ENCODE measurements at regions not wholly inside any gene's neighbourhood (a gene's known extent, or its start where the extent isn't known, plus 50 kb on each side); places are given as distances from the start of the nearest gene placed in this dataset.

GRCh38 chr10:130481936-130482335 is 345.7 kb downstream of the GLRX3 start:
- DNase-seq (ENCODE audit: low read depth in 2 of 3, low spot score in 2 of 3): no peak

GRCh38 chr10:130483691-130484467 is 347.7 kb downstream of the GLRX3 start:
- DNase-seq (ENCODE audit: low read depth in 2 of 3, low spot score in 2 of 3): no peak

- DNase-seq (ENCODE audit: low read depth in 2 of 3, low spot score in 2 of 3): no peak
These were observed 348.4 kb downstream of the GLRX3 start for GRCh38 chr10:130484468-130485180.

GRCh38 chr10:130485236-130485957 is 349.2 kb downstream of the GLRX3 start:
- no peak for DNase-seq (ENCODE audit: low read depth in 2 of 3, low spot score in 2 of 3)

GRCh38 chr10:130485958-130486895 is 350.0 kb downstream of the GLRX3 start:
- no peak for DNase-seq (ENCODE audit: low read depth in 2 of 3, low spot score in 2 of 3)

- no peak for DNase-seq (ENCODE audit: low read depth in 2 of 3, low spot score in 2 of 3)
These were observed 350.7 kb downstream of the GLRX3 start for GRCh38 chr10:130486906-130487305.

- no peak for DNase-seq (ENCODE audit: low read depth in 2 of 3, low spot score in 2 of 3)
These were observed 351.4 kb downstream of the GLRX3 start for GRCh38 chr10:130487566-130487965.

- DNase-seq (ENCODE audit: low read depth in 2 of 3, low spot score in 2 of 3): no peak
These were observed 353.7 kb downstream of the GLRX3 start for GRCh38 chr10:130489891-130490290.

- no peak for DNase-seq (ENCODE audit: low read depth in 2 of 3, low spot score in 2 of 3)
These were observed 355.0 kb downstream of the GLRX3 start for GRCh38 chr10:130491011-130491692.

GRCh38 chr10:130491693-130492050 is 355.5 kb downstream of the GLRX3 start:
- no peak for DNase-seq (ENCODE audit: low read depth in 2 of 3, low spot score in 2 of 3)

- no peak for DNase-seq (ENCODE audit: low read depth in 2 of 3, low spot score in 2 of 3)
These were observed 356.2 kb downstream of the GLRX3 start for GRCh38 chr10:130492266-130492934.

- no peak for DNase-seq (ENCODE audit: low read depth in 2 of 3, low spot score in 2 of 3)
These were observed 356.8 kb downstream of the GLRX3 start for GRCh38 chr10:130493021-130493420.

- DNase-seq (ENCODE audit: low read depth in 2 of 3, low spot score in 2 of 3): no peak
These were observed 357.4 kb downstream of the GLRX3 start for GRCh38 chr10:130493446-130494145.

- DNase-seq (ENCODE audit: low read depth in 2 of 3, low spot score in 2 of 3): no peak
These were observed 359.1 kb downstream of the GLRX3 start for GRCh38 chr10:130495116-130495862.

GRCh38 chr10:130495891-130496636 is 359.9 kb downstream of the GLRX3 start:
- DNase-seq (ENCODE audit: low read depth in 2 of 3, low spot score in 2 of 3): no peak

GRCh38 chr10:130497056-130498010 is 361.1 kb downstream of the GLRX3 start:
- no peak for DNase-seq (ENCODE audit: low read depth in 2 of 3, low spot score in 2 of 3)

Measured in hematopoietic multipotent progenitor cell (in vitro differentiated cells).